HCT116 (cell line): ENCODE measurements at regions not wholly inside any gene's neighbourhood (a gene's known extent, or its start where the extent isn't known, plus 50 kb on each side); places are given as distances from the start of the nearest gene placed in this dataset.

Source experiments
- ATAC-seq: fragments of 200-7000 bp; cut with Tn5 transposase; 2 replicates; pipeline ENCODE4 v1.9.1; 2020; ENCODE audit warnings: mild to moderate bottlenecking, moderate library complexity
- BruUV-seq: library from RNA; stranded (reverse); fragments of 400-500 nt; replicated peaks from 2 replicates; lab custom pipeline; 2021; lab: Mats Ljungman, UMichigan
- CTCF ChIA-PET: fragments of 300-600 bp; sonication (Branson Sonifier 250); formaldehyde crosslinking; loops from one replicate; lab custom pipeline; 2021; ENCODE audit warnings: antibody characterized with exemption; lab: Charles Lee
- POLR2A ChIA-PET: fragments of 300-600, 350-600 bp; sonication (Branson Sonifier 250); formaldehyde crosslinking; loops from one replicate; lab custom pipeline; 2021; ENCODE audit warnings: antibody characterized with exemption; lab: Charles Lee
- RAD21 ChIA-PET, 2 experiments: fragments of 300-600 bp; sonication (Branson Sonifier 250); formaldehyde crosslinking; loops; one replicate each; lab custom pipeline; 2023; ENCODE audit warnings: low total read pairs in 2 of 2; ENCODE audit not compliant: uncharacterized antibody in 2 of 2, unreplicated experiment in 2 of 2, low non-redundant PET in 1 of 2; lab: Charles Lee
- DNase-seq: peaks from one replicate; pipeline ENCODE4 v3.0.0-alpha.2; 2010; ENCODE audit warnings: low read depth, low spot score
- H2AFZ ChIP-seq: fragments of 200-600 bp; shearing (Covaris generic), sonication (generic); 2 replicates; pipeline ENCODE4 v1.6.1; 2017; ENCODE audit warnings: low read depth, mixed run types, mixed read lengths, antibody characterized with exemption, low read length; ENCODE audit not compliant: poor library complexity, severe bottlenecking
- H3K27ac ChIP-seq: 2 replicates; pipeline ENCODE4 v1.5.1; 2012; ENCODE audit warnings: low read depth, low read length
- H3K27me3 ChIP-seq: fragments of 200-600 bp; sonication (generic); 2 replicates; pipeline ENCODE4 v1.6.1; 2016; ENCODE audit warnings: mixed run types, low read length, mixed read lengths; ENCODE audit not compliant: insufficient read depth
- H3K36me3 ChIP-seq, 2 experiments: fragments of 200-500 bp in 1 of 2; fragments of 200-600 bp in 1 of 2; sonication (Bioruptor generic) in 1 of 2; sonication (generic) in 1 of 2; 2 replicates each; pipeline versions ENCODE4 v1.5.1 to v1.6.1; 2014 to 2016; ENCODE audit warnings: low read length in 2 of 2, inconsistent platforms in 1 of 2, mixed read lengths in 1 of 2, mixed run types in 1 of 2; ENCODE audit not compliant: insufficient read depth in 2 of 2, control insufficient read depth in 1 of 2
- H3K4me1 ChIP-seq, 2 experiments: fragments of 200-600 bp in 1 of 2; sonication (generic) in 1 of 2; 2 replicates each; pipeline versions ENCODE4 v1.5.1 to v1.6.1; 2012 to 2017; ENCODE audit warnings: low read length in 2 of 2, inconsistent platforms in 1 of 2, mild to moderate bottlenecking in 1 of 2, mixed read lengths in 1 of 2, mixed run types in 1 of 2, moderate library complexity in 1 of 2; ENCODE audit not compliant: insufficient read depth in 2 of 2, control insufficient read depth in 1 of 2
- H3K4me2 ChIP-seq: fragments of 200-600 bp; sonication (generic); 2 replicates; pipeline ENCODE4 v1.6.1; 2017; ENCODE audit warnings: mixed run types, low read length, mixed read lengths
- H3K4me3 ChIP-seq, 2 experiments: fragments of 200-600 bp in 1 of 2; sonication (generic) in 1 of 2; replicated peaks in 1 of 2; 2 replicates each; pipeline ENCODE4 v1.5.1; 2011 to 2016; ENCODE audit warnings: low read length in 2 of 2, control low read depth in 1 of 2, low read depth in 1 of 2, mild to moderate bottlenecking in 1 of 2, mixed read lengths in 1 of 2, mixed run types in 1 of 2
- H3K79me2 ChIP-seq: fragments of 200-600 bp; sonication (generic); 2 replicates; pipeline ENCODE4 v1.6.1; 2017; ENCODE audit warnings: mild to moderate bottlenecking, mixed run types, low read length, moderate library complexity, mixed read lengths; ENCODE audit not compliant: insufficient read depth
- H3K9ac ChIP-seq: fragments of 200-600 bp; sonication (generic); 2 replicates; pipeline ENCODE4 v1.6.1; 2016; ENCODE audit warnings: low read length, mixed read lengths
- H3K9me2 ChIP-seq: fragments of 200-600 bp; sonication (generic), shearing (Covaris generic); 2 replicates; pipeline ENCODE4 v1.6.1; 2017; ENCODE audit warnings: mixed run types, mild to moderate bottlenecking, moderate library complexity; ENCODE audit not compliant: insufficient read depth
- H3K9me3 ChIP-seq, 2 experiments: fragments of 200-500 bp in 1 of 2; fragments of 200-600 bp in 1 of 2; sonication (Bioruptor generic) in 1 of 2; sonication (generic) in 1 of 2; 2 replicates each; pipeline ENCODE4 v1.6.1; 2014 to 2017; ENCODE audit warnings: low read length in 2 of 2, mixed read lengths in 2 of 2, inconsistent platforms in 1 of 2, low read depth in 1 of 2, mild to moderate bottlenecking in 1 of 2, mixed run types in 1 of 2, moderate library complexity in 1 of 2; ENCODE audit not compliant: control insufficient read depth in 1 of 2, insufficient read depth in 1 of 2
- H4K20me1 ChIP-seq: fragments of 200-600 bp; sonication (generic), shearing (Covaris generic); 2 replicates; pipeline ENCODE4 v1.6.1; 2017; ENCODE audit warnings: mixed run types, mild to moderate bottlenecking, moderate library complexity; ENCODE audit not compliant: insufficient read depth
- CTCF ChIP-seq, 3 experiments: fragments of 200-600 bp in 1 of 3; sonication (generic) in 1 of 3; IDR thresholded peaks in 2 of 3; conservative IDR thresholded peaks in 1 of 3; 2 replicates each; pipeline ENCODE4 v1.5.1; 2012 to 2017; ENCODE audit warnings: low read depth in 2 of 3, low read length in 2 of 3, antibody characterized with exemption in 1 of 3, borderline replicate concordance in 1 of 3, control low read depth in 1 of 3, mild to moderate bottlenecking in 1 of 3, mixed read lengths in 1 of 3, mixed run types in 1 of 3, moderate library complexity in 1 of 3; ENCODE audit not compliant: insufficient read depth in 1 of 3
- FOSL1 ChIP-seq: IDR thresholded peaks from 2 replicates; pipeline ENCODE4 v1.6.1; 2012; ENCODE audit warnings: low read depth
- MAX ChIP-seq: IDR thresholded peaks from 2 replicates; pipeline ENCODE4 v1.6.1; 2012
- POLR2A ChIP-seq: IDR thresholded peaks from 2 replicates; pipeline ENCODE4 v1.7.0; 2011; ENCODE audit warnings: borderline replicate concordance; ENCODE audit not compliant: insufficient read depth, insufficient read length; ENCODE audit errors: extremely low read depth
- RAD21 ChIP-seq: IDR thresholded peaks from 2 replicates; pipeline ENCODE4 v1.6.1; 2012; ENCODE audit warnings: low read depth, mild to moderate bottlenecking
- SIN3A ChIP-seq: IDR thresholded peaks from 2 replicates; pipeline ENCODE4 v1.6.1; 2012; ENCODE audit warnings: low read depth
- SP1 ChIP-seq: IDR thresholded peaks from 2 replicates; pipeline ENCODE4 v1.6.1; 2012; ENCODE audit warnings: low read depth
- SRF ChIP-seq: IDR thresholded peaks from 2 replicates; pipeline ENCODE4 v1.6.1; 2012; ENCODE audit warnings: low read depth
- ZFX ChIP-seq: fragments of 450-650 bp; IDR thresholded peaks from 2 replicates; pipeline ENCODE4 v1.6.1; 2017
- intact Hi-C: fragments of 100-400 bp; cut with micrococcal nuclease; formaldehyde crosslinking; loops from 2 replicates; pipeline ENCODE4 v1.10.0; 2022

- ChIA-PET CTCF (no interaction called here), POLR2A (no interaction called here), RAD21 (no interaction called here)
- DNase-seq = no peak
- H3K27me3 ChIP-seq = no peaks in the 10 kb centered on the region
- ATAC-seq = no peak
- no peaks in the 10 kb centered on the region for H3K4me1 ChIP-seq
- H2AFZ ChIP-seq = no peak overlapping the region
- intact Hi-C loops = no loop called here
- H3K9me3 ChIP-seq = no peaks in the 10 kb centered on the region
- no peaks in the 10 kb centered on the region for H3K36me3 ChIP-seq
- TF ChIP-seq SIN3A (no peak), RAD21 (no peak), MAX (no peak), SP1 (no peak), POLR2A (no peak), SRF (no peak), FOSL1 (no peak), ZFX (no peak)
- no peaks in the 10 kb centered on the region for H3K9me2 ChIP-seq
- H4K20me1 ChIP-seq = no peaks in the 10 kb centered on the region
- BruUV-seq = no TSS peak
- no peaks in the 10 kb centered on the region for H3K79me2 ChIP-seq
- H3K4me2 ChIP-seq = no peak overlapping the region
- no peak overlapping the region for H3K27ac ChIP-seq
- no peak overlapping the region for H3K4me3 ChIP-seq
- H3K9ac ChIP-seq = no peak overlapping the region
Measured at GRCh38 chr2:41597680-41598079, 450.1 kb upstream of the PKDCC start.

GRCh38 chr2:41598161-41598894 lies 449.5 kb upstream of the PKDCC start:
- Histone ChIP-seq H3K4me2 (no peak overlapping the region), H2AFZ (no peak overlapping the region), H4K20me1 (no peaks in the 10 kb centered on the region), H3K27ac (no peak overlapping the region), H3K79me2 (no peaks in the 10 kb centered on the region), H3K4me1 (no peaks in the 10 kb centered on the region), H3K9ac (no peak overlapping the region), H3K36me3 (no peaks in the 10 kb centered on the region), H3K27me3 (no peaks in the 10 kb centered on the region), H3K4me3 (no peak overlapping the region), H3K9me2 (no peaks in the 10 kb centered on the region), H3K9me3 (no peaks in the 10 kb centered on the region)
- DNase-seq = no peak
- intact Hi-C loops = no loop called here
- TF ChIP-seq CTCF (IDR thresholded peaks at IDR 0.05 in 2 of 3, conservative IDR thresholded peaks at IDR 0.05 in 1 of 3; ENCODE audit: borderline replicate concordance in 1 of 3, insufficient read depth in 1 of 3, low read depth in 2 of 3, low read length in 2 of 3) (no peak), SIN3A (no peak), RAD21 (no peak), POLR2A (no peak)
- POLR2A ChIA-PET = no interaction called here
- RAD21 ChIA-PET = no interaction called here
- BruUV-seq = no TSS peak
- CTCF ChIA-PET = no interaction called here
- ATAC-seq = no peak
